PC-3 (cell line): ENCODE measurements at regions not wholly inside any gene's neighbourhood (a gene's known extent, or its start where the extent isn't known, plus 50 kb on each side); places are given as distances from the start of the nearest gene placed in this dataset.

Source experiments
- ATAC-seq: fragments of 200-7000 bp; cut with Tn5 transposase; 2 replicates; pipeline ENCODE4 v1.9.1; 2020; ENCODE audit warnings: mild to moderate bottlenecking, moderate library complexity
- BruUV-seq: library from RNA; stranded (reverse); fragments of 400-500 nt; replicated peaks from 2 replicates; lab custom pipeline; 2021; lab: Mats Ljungman, UMichigan
- CTCF ChIA-PET: fragments of 300-600 bp; sonication (Branson Sonifier 250); formaldehyde crosslinking; loops from one replicate; lab custom pipeline; 2022; ENCODE audit warnings: antibody characterized with exemption; lab: Charles Lee
- POLR2A ChIA-PET: fragments of 300-600 bp; sonication (Branson Sonifier 250); formaldehyde crosslinking; loops from one replicate; lab custom pipeline; 2022; ENCODE audit warnings: antibody characterized with exemption; ENCODE audit not compliant: unreplicated experiment; lab: Charles Lee
- DNase-seq: peaks from one replicate; pipeline ENCODE4 v3.0.0-alpha.2; 2015
- H2AFZ ChIP-seq: fragments of 300-600 bp; sonication (generic); 2 replicates; pipeline ENCODE4 v1.6.0; 2016; ENCODE audit warnings: antibody characterized with exemption, low read length
- H3F3A ChIP-seq: fragments of 300-600 bp; sonication (generic); one replicate; pipeline ENCODE4 v1.6.0; 2017; ENCODE audit warnings: antibody characterized with exemption, low read length, control low read depth, mild to moderate bottlenecking; ENCODE audit not compliant: unreplicated experiment
- H3K27ac ChIP-seq: fragments of 300-600 bp; sonication (generic); 2 replicates; pipeline ENCODE4 v1.5.1; 2016; ENCODE audit warnings: mild to moderate bottlenecking, low read length
- H3K27me3 ChIP-seq: fragments of 300-600 bp; sonication (generic); 2 replicates; pipeline ENCODE4 v1.6.1; 2016; ENCODE audit warnings: low read length, mixed read lengths
- H3K36me3 ChIP-seq: fragments of 300-600 bp; sonication (generic); 2 replicates; pipeline ENCODE4 v1.6.1; 2016; ENCODE audit warnings: low read depth, mixed run types, low read length, mixed read lengths
- H3K4me1 ChIP-seq: fragments of 300-600 bp; sonication (generic); 2 replicates; pipeline ENCODE4 v1.5.1; 2016; ENCODE audit warnings: low read length; ENCODE audit not compliant: insufficient read depth
- H3K4me2 ChIP-seq: fragments of 300-600 bp; sonication (generic); 2 replicates; pipeline ENCODE4 v1.6.0; 2016; ENCODE audit warnings: low read length
- H3K4me3 ChIP-seq: fragments of 300-600 bp; sonication (generic); 2 replicates; pipeline ENCODE4 v1.5.1; 2016; ENCODE audit warnings: mild to moderate bottlenecking, low read length, mixed read lengths
- H3K79me2 ChIP-seq: fragments of 300-600 bp; sonication (generic); 2 replicates; pipeline ENCODE4 v1.6.1; 2017; ENCODE audit warnings: low read length, mixed read lengths
- H3K9ac ChIP-seq: fragments of 300-600 bp; sonication (generic); 2 replicates; pipeline ENCODE4 v1.6.0; 2016; ENCODE audit warnings: mild to moderate bottlenecking, low read length
- H3K9me2 ChIP-seq: fragments of 300-600 bp; sonication (generic); replicated peaks from 2 replicates; pipeline ENCODE4 v1.6.1; 2016; ENCODE audit warnings: mixed run types, low read length, mixed read lengths
- H3K9me3 ChIP-seq: fragments of 300-600 bp; sonication (generic); 2 replicates; pipeline ENCODE4 v1.6.1; 2016; ENCODE audit warnings: low read length, mixed read lengths
- H4K20me1 ChIP-seq: fragments of 300-600 bp; sonication (generic); 2 replicates; pipeline ENCODE4 v1.6.1; 2016; ENCODE audit warnings: low read length, mixed read lengths
- EZH2 ChIP-seq: fragments of 300-600 bp; sonication (generic); IDR thresholded peaks from one replicate; pipeline ENCODE4 v1.6.1; 2017; ENCODE audit warnings: antibody characterized with exemption, mild to moderate bottlenecking, low read length; ENCODE audit not compliant: unreplicated experiment
- EZH2phosphoT487 ChIP-seq: fragments of 300-600 bp; sonication (generic); IDR thresholded peaks from 2 replicates; pipeline ENCODE4 v1.6.1; 2018; ENCODE audit warnings: mild to moderate bottlenecking, antibody characterized with exemption, low read length, borderline replicate concordance
- intact Hi-C: fragments of 100-400 bp; cut with micrococcal nuclease; formaldehyde crosslinking; loops from 2 replicates; pipeline ENCODE4 v1.9.0; 2023
- TF ChIP-seq, protein P1 (sequence below): fragments of 300-600 bp; sonication (generic); conservative IDR thresholded peaks from 2 replicates; pipeline ENCODE4 v1.5.1; 2017; ENCODE audit warnings: antibody characterized with exemption, low read depth, mild to moderate bottlenecking, low read length

DNA sequence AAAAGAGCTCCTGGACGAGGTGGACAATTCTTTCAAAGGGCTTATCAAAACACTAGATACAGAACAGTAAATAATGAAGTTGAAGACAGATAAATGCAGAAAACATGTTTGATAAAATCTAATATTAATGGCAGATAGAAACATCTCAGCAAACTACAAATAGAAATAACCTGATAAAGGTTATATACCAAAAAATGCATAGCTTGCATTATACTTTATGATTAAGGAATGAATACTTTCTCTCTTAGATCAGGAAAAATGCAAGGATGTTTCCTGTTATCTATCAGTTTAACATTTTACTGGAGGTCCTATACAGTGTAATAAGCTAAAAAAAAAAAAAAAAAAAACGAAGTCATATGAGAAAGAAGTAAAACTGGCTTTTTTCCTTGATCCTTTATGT lies 304.5 kb upstream of the CXorf51A start:
- TF ChIP-seq, protein P1, sequence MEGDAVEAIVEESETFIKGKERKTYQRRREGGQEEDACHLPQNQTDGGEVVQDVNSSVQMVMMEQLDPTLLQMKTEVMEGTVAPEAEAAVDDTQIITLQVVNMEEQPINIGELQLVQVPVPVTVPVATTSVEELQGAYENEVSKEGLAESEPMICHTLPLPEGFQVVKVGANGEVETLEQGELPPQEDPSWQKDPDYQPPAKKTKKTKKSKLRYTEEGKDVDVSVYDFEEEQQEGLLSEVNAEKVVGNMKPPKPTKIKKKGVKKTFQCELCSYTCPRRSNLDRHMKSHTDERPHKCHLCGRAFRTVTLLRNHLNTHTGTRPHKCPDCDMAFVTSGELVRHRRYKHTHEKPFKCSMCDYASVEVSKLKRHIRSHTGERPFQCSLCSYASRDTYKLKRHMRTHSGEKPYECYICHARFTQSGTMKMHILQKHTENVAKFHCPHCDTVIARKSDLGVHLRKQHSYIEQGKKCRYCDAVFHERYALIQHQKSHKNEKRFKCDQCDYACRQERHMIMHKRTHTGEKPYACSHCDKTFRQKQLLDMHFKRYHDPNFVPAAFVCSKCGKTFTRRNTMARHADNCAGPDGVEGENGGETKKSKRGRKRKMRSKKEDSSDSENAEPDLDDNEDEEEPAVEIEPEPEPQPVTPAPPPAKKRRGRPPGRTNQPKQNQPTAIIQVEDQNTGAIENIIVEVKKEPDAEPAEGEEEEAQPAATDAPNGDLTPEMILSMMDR: no peak
- no peak for TF ChIP-seq EZH2phosphoT487
- no peak for TF ChIP-seq EZH2
- Histone ChIP-seq H3K4me1 (no peaks in the 10 kb centered on the region), H3K4me3 (no peak overlapping the region), H2AFZ (no peak overlapping the region), H3K9me2 (no peaks in the 10 kb centered on the region), H3K27ac (no peak overlapping the region), H3K27me3 (no peaks in the 10 kb centered on the region), H4K20me1 (no peaks in the 10 kb centered on the region), H3K9ac (no peak overlapping the region), H3K4me2 (no peak overlapping the region), H3K9me3 (no peaks in the 10 kb centered on the region), H3K79me2 (no peaks in the 10 kb centered on the region), H3K36me3 (no peaks in the 10 kb centered on the region), H3F3A (no peaks in the 10 kb centered on the region)
- DNase-seq (no peak), ATAC-seq (no peak)
- CTCF ChIA-PET: no interaction called here
- BruUV-seq: no TSS peak
- intact Hi-C loops: no loop called here
- POLR2A ChIA-PET: no interaction called here

DNA sequence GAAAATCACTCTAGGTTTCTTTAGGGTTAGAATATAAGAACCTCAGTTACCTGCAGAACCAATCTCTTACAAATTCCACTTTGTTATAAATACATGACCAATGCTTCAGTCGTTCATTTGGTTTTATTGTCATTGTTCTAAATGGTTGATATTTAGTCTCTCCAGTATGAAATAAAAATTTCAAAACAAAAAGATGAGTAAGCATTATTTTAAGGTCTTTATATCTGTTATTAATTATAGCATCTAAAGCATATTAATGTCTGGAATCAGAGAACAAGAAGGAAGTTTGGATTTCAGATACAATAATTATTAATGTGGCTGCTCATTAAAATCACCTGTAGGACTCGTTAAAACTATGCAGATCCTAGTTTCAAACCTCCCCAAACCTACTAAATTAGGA lies 265.4 kb upstream of the CXorf51A start:
- DNase-seq (no peak), ATAC-seq (no peak)
- intact Hi-C loops: no loop called here
- Histone ChIP-seq H3K27ac (no peak overlapping the region), H3K36me3 (no peaks in the 10 kb centered on the region), H3F3A (no peaks in the 10 kb centered on the region), H3K4me1 (no peaks in the 10 kb centered on the region), H3K9me2 (no peaks in the 10 kb centered on the region), H4K20me1 (no peaks in the 10 kb centered on the region), H3K9ac (no peak overlapping the region), H3K27me3 (no peaks in the 10 kb centered on the region), H3K4me2 (no peak overlapping the region), H2AFZ (no peak overlapping the region), H3K9me3 (no peaks in the 10 kb centered on the region; the same call in 1 of the 2 replicates), H3K79me2 (no peaks in the 10 kb centered on the region), H3K4me3 (no peak overlapping the region)
- ChIA-PET CTCF (no interaction called here), POLR2A (no interaction called here)
- BruUV-seq: no TSS peak
- TF ChIP-seq EZH2: no peak
- TF ChIP-seq, protein P1: no peak
- TF ChIP-seq EZH2phosphoT487: no peak

DNA sequence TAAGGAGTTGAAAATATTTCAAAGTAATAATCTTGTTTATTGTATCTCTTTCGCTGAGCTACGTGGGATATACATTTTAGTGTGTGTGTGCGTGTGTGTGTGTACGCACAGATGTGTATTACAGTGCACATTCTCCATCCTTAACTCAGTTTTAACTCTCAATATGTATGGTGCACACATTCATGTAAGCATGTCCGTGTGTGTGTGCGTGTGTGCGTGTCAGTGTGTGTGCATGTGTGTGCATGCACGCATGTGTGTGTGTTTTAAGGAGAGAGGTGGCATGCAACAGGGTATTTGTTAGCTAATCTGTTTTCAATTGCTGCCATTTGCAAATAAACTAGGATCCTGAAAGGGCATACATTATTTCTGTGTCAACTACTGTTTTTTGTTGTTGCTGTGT lies 264.9 kb upstream of the CXorf51A start:
- H3K4me3 ChIP-seq: no peak overlapping the region
- POLR2A ChIA-PET: no interaction called here
- no peaks in the 10 kb centered on the region for H3K9me2 ChIP-seq
- no peak overlapping the region for H3K4me2 ChIP-seq
- TF ChIP-seq EZH2 (no peak), EZH2phosphoT487 (no peak)
- TF ChIP-seq, protein P1: no peak
- no peak overlapping the region for H3K9ac ChIP-seq
- no peaks in the 10 kb centered on the region for H3K79me2 ChIP-seq
- H3K9me3 ChIP-seq: no peaks in the 10 kb centered on the region; the same call in 1 of the 2 replicates
- H4K20me1 ChIP-seq: no peaks in the 10 kb centered on the region
- CTCF ChIA-PET: no interaction called here
- no peaks in the 10 kb centered on the region for H3K27me3 ChIP-seq
- DNase-seq (no peak), ATAC-seq (no peak)
- H3K36me3 ChIP-seq: no peaks in the 10 kb centered on the region
- H3F3A ChIP-seq: no peaks in the 10 kb centered on the region
- BruUV-seq: no TSS peak
- H3K4me1 ChIP-seq: no peaks in the 10 kb centered on the region
- H3K27ac ChIP-seq: no peak overlapping the region
- H2AFZ ChIP-seq: no peak overlapping the region
- intact Hi-C loops: no loop called here
